ENCODE measurements at regions not wholly inside any gene's neighbourhood (a gene's known extent, or its start where the extent isn't known, plus 50 kb on each side); places are given as distances from the start of the nearest gene placed in this dataset.

DNA sequence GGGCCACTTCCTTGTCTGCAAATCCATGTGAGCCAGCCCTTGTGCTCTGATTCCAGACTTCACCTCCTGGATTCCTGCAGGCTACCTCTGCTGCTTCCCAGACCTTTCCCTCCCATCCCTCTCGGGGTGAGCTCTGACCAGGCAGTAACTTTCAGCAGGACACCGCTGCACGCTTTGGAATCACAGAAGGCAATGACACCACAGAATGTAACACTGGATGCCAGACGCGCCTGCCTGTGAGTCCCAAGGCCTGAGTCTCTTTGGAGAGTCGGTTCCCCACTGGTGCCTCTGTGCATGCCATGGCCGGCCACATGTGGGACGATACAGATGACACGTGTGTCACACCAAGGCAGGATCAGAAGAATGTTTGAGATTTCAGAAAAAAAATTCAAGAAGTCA lies 89.7 kb upstream of the ERRFI1 start:
- H3K23ac ChIP-seq (ENCODE audit: low read length in 2 of 2) = no peak overlapping the region
- DNase-seq = no peak
- peak overlapping the region; percentile 80 to 93 for H2BK12ac ChIP-seq (ENCODE audit: low read length in 2 of 2)
- H3K36me3 ChIP-seq (ENCODE audit: control insufficient read depth in 1 of 2, insufficient read depth in 2 of 2, low read depth in 1 of 2, low read length in 2 of 2) = no peaks in the 10 kb centered on the region
- no peak overlapping the region for H2BK5ac ChIP-seq (ENCODE audit: low read depth, low read length, poor library complexity, severe bottlenecking)
- WGBS = 84% methylated on average over 9 of the region's 9 CpGs
- peak overlapping the region; percentile 97 for H4K91ac ChIP-seq (ENCODE audit: low read length)
- H3K9me3 ChIP-seq (ENCODE audit: control insufficient read depth, low read length) = no peaks in the 10 kb centered on the region
- H2AFZ ChIP-seq (ENCODE audit: low read depth, low read length) = no peak overlapping the region
- peak overlapping the region in 1 of 2 experiments; percentile 30 for H3K14ac ChIP-seq (ENCODE audit: low read length in 2 of 2)
- peak overlapping the region; percentile 100 for H2BK15ac ChIP-seq (ENCODE audit: low read depth, poor library complexity, severe bottlenecking)
- H3K27me3 ChIP-seq (ENCODE audit: control insufficient read depth in 1 of 2, insufficient read depth in 1 of 2, low read length in 2 of 2) = no peaks in the 10 kb centered on the region
- no peak overlapping the region for H3K27ac ChIP-seq (ENCODE audit: low read length, poor library complexity, severe bottlenecking)
- H3K4ac ChIP-seq (ENCODE audit: low read depth in 1 of 2, low read length in 2 of 2) = peak overlapping the region; percentile 75 to 84
- H3K4me3 ChIP-seq (ENCODE audit: insufficient read depth in 1 of 2, low read depth in 1 of 2, low read length in 2 of 2) = no peak overlapping the region
- no peak overlapping the region for H3K4me2 ChIP-seq (ENCODE audit: low read length, poor library complexity, severe bottlenecking)
- H4K8ac ChIP-seq (ENCODE audit: low read length) = peak overlapping the region; percentile 33
- peak overlapping the region; percentile 85 to 91 for H3K18ac ChIP-seq (ENCODE audit: low read depth in 1 of 2, low read length in 2 of 2)
- peak overlapping the region; percentile 92 for H2BK120ac ChIP-seq (ENCODE audit: low read depth, low read length)
- H3K4me1 ChIP-seq (ENCODE audit: control insufficient read depth, insufficient read depth, low read depth, low read length) = peaks cover 26% of the 10 kb centered on the region
- no peaks in the 10 kb centered on the region for H3K79me1 ChIP-seq (replicated peaks; ENCODE audit: low read length, poor library complexity, severe bottlenecking)
- no peak overlapping the region for H3K9ac ChIP-seq (ENCODE audit: low read length)
- H2AK5ac ChIP-seq (ENCODE audit: low read length, severe bottlenecking) = peak overlapping the region; percentile 57

GRCh38 chr1:8115031-8115768 lies 89.1 kb upstream of the ERRFI1 start:
- 98% methylated on average over 10 of the region's 10 CpGs for WGBS

DNA sequence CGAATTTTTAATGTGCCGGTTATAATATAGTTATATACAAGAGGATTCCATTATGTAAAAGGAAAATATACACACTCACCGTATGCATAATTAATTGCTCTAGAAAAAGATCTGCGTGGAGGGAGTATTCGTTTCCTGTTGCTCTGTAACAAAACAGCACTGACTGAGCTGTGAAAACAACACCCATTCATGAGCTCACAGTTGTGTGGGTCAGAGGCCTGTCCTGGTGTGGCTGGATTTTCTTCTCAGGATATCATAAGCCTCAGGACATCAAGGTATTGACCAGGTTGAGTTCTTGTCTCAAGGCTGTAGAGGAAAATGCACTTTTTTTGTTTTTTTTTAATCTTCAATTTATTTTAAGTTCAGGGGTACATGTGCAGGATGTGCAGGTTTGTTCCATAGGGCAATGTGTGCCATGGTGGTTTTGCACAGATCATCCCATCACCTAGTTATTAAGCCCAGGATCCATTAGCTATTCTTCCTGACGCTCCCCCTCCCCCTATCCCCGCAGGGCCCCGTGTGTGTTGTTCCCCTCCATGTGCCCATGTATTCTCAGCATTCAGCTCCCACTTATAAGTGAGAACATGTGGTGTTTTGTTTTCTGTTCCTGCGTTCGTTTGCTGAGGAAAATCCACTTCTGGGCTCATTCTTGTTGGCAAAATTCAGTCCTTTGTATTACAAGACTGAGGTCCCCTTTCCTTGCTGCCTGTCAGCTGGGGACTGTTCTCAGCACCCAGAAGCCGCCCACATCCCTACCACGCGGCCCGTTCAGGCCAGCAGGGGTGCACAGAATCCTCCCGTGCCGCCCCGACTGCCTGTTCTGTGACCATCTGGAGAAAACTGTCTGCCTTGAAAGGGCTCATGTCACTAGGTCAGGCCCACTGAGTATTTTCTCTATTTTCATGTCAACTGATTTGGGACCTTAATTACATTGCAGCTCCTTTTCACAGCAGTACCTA lies 87.4 kb upstream of the ERRFI1 start:
- Histone ChIP-seq H4K91ac (ENCODE audit: low read length) (peak overlapping the region; percentile 73), H3K4me1 (ENCODE audit: control insufficient read depth, insufficient read depth, low read depth, low read length) (peaks cover 26% of the 10 kb centered on the region), H3K27me3 (ENCODE audit: control insufficient read depth in 1 of 2, insufficient read depth in 1 of 2, low read length in 2 of 2) (no peaks in the 10 kb centered on the region), H3K23ac (ENCODE audit: low read length in 2 of 2) (no peak overlapping the region), H3K14ac (ENCODE audit: low read length in 2 of 2) (peak overlapping the region in 1 of 2 experiments; percentile 44), H3K4ac (ENCODE audit: low read depth in 1 of 2, low read length in 2 of 2) (peak overlapping the region; percentile 85 to 90), H2BK12ac (ENCODE audit: low read length in 2 of 2) (peak overlapping the region; percentile 95 to 99), H4K8ac (ENCODE audit: low read length) (peak overlapping the region; percentile 94), H2AFZ (ENCODE audit: low read depth, low read length) (no peak overlapping the region), H2BK120ac (ENCODE audit: low read depth, low read length) (peak overlapping the region; percentile 81), H3K27ac (ENCODE audit: low read length, poor library complexity, severe bottlenecking) (no peak overlapping the region), H3K4me2 (ENCODE audit: low read length, poor library complexity, severe bottlenecking) (no peak overlapping the region), H2AK5ac (ENCODE audit: low read length, severe bottlenecking) (peak overlapping the region; percentile 82), H3K79me1 (replicated peaks; ENCODE audit: low read length, poor library complexity, severe bottlenecking) (no peaks in the 10 kb centered on the region), H2BK15ac (ENCODE audit: low read depth, poor library complexity, severe bottlenecking) (peak overlapping the region; percentile 60), H3K9ac (ENCODE audit: low read length) (peak overlapping the region; percentile 40), H3K9me3 (ENCODE audit: control insufficient read depth, low read length) (peaks cover 5% of the 10 kb centered on the region), H2BK5ac (ENCODE audit: low read depth, low read length, poor library complexity, severe bottlenecking) (peak overlapping the region; percentile 24), H3K18ac (ENCODE audit: low read depth in 1 of 2, low read length in 2 of 2) (peak overlapping the region; percentile 96), H3K36me3 (ENCODE audit: control insufficient read depth in 1 of 2, insufficient read depth in 2 of 2, low read depth in 1 of 2, low read length in 2 of 2) (no peaks in the 10 kb centered on the region), H3K4me3 (ENCODE audit: insufficient read depth in 1 of 2, low read depth in 1 of 2, low read length in 2 of 2) (no peak overlapping the region)
- WGBS = 59% methylated on average over 11 of the region's 17 CpGs
- peak; percentile 31 for DNase-seq

More at GRCh38 chr1:8115031-8115768, 89.1 kb upstream of the ERRFI1 start:
- peaks cover 26% of the 10 kb centered on the region for H3K4me1 ChIP-seq (ENCODE audit: control insufficient read depth, insufficient read depth, low read depth, low read length)
- H2BK120ac ChIP-seq (ENCODE audit: low read depth, low read length) = peak overlapping the region; percentile 92
- H2BK5ac ChIP-seq (ENCODE audit: low read depth, low read length, poor library complexity, severe bottlenecking) = no peak overlapping the region
- H3K36me3 ChIP-seq (ENCODE audit: control insufficient read depth in 1 of 2, insufficient read depth in 2 of 2, low read depth in 1 of 2, low read length in 2 of 2) = no peaks in the 10 kb centered on the region
- H3K4ac ChIP-seq (ENCODE audit: low read depth in 1 of 2, low read length in 2 of 2) = peak overlapping the region; percentile 75 to 84
- no peak overlapping the region for H3K4me3 ChIP-seq (ENCODE audit: insufficient read depth in 1 of 2, low read depth in 1 of 2, low read length in 2 of 2)
- H3K27ac ChIP-seq (ENCODE audit: low read length, poor library complexity, severe bottlenecking) = no peak overlapping the region
- no peak overlapping the region for H3K23ac ChIP-seq (ENCODE audit: low read length in 2 of 2)
- H3K9ac ChIP-seq (ENCODE audit: low read length) = no peak overlapping the region
- peaks cover under 1% of the 10 kb centered on the region for H3K9me3 ChIP-seq (ENCODE audit: control insufficient read depth, low read length)
- H3K4me2 ChIP-seq (ENCODE audit: low read length, poor library complexity, severe bottlenecking) = no peak overlapping the region
- no peaks in the 10 kb centered on the region for H3K79me1 ChIP-seq (replicated peaks; ENCODE audit: low read length, poor library complexity, severe bottlenecking)
- H3K14ac ChIP-seq (ENCODE audit: low read length in 2 of 2) = peak overlapping the region in 1 of 2 experiments; percentile 30
- peak overlapping the region; percentile 63 for H2AK5ac ChIP-seq (ENCODE audit: low read length, severe bottlenecking)
- peak overlapping the region; percentile 80 to 93 for H2BK12ac ChIP-seq (ENCODE audit: low read length in 2 of 2)
- H3K18ac ChIP-seq (ENCODE audit: low read depth in 1 of 2, low read length in 2 of 2) = peak overlapping the region; percentile 85 to 91
- DNase-seq = no peak
- no peak overlapping the region for H2BK15ac ChIP-seq (ENCODE audit: low read depth, poor library complexity, severe bottlenecking)
- peak overlapping the region; percentile 97 for H4K91ac ChIP-seq (ENCODE audit: low read length)
- no peaks in the 10 kb centered on the region for H3K27me3 ChIP-seq (ENCODE audit: control insufficient read depth in 1 of 2, insufficient read depth in 1 of 2, low read length in 2 of 2)
- H2AFZ ChIP-seq (ENCODE audit: low read depth, low read length) = no peak overlapping the region
- peak overlapping the region; percentile 33 for H4K8ac ChIP-seq (ENCODE audit: low read length)

All from mesenchymal stem cell (in vitro differentiated cells and primary cell).